Gastrocnemius medialis (tissue), 4 donors: ENCODE measurements at regions not wholly inside any gene's neighbourhood (a gene's known extent, or its start where the extent isn't known, plus 50 kb on each side); places are given as distances from the start of the nearest gene placed in this dataset.
A peak's percentile ranks its signal among the peaks of the same experiment; 100 is the strongest.

Source experiments
- ATAC-seq, 2 donors: fragments of 150-250 bp; one replicate each; pipeline ENCODE4 v1.9.1; 2016
- DNase-seq, 2 donors: peaks; one replicate each; pipeline ENCODE4 v3.0.0-alpha.2; 2019
- H3K27ac ChIP-seq, 4 donors: fragments of 200-600 bp; sonication (generic); 1 replicate in 1 of 4; 2 replicates in 3 of 4; pipeline ENCODE4 v1.5.1; 2016 to 2018; ENCODE audit warnings: mild to moderate bottlenecking in 2 of 4, moderate library complexity in 1 of 4
- H3K27me3 ChIP-seq, 3 donors: fragments of 200-600 bp; sonication (generic) in 2 of 3; 1 replicate in 1 of 3; 2 replicates in 2 of 3; pipeline versions ENCODE4 v1.5.1 to v1.6.0; 2016 to 2019; ENCODE audit warnings: mild to moderate bottlenecking in 1 of 3, moderate library complexity in 1 of 3
- H3K36me3 ChIP-seq, 2 donors: fragments of 200-600 bp; sonication (generic) in 1 of 2; one replicate each; pipeline ENCODE4 v1.5.1; 2017 to 2018
- H3K4me1 ChIP-seq, 2 donors: fragments of 200-600 bp; sonication (generic) in 1 of 2; one replicate each; pipeline ENCODE4 v1.5.1; 2016 to 2017; ENCODE audit warnings: mild to moderate bottlenecking in 2 of 2
- H3K4me3 ChIP-seq, 4 donors: fragments of 200-600 bp; sonication (generic) in 3 of 4; 1 replicate in 1 of 4; 2 replicates in 3 of 4; pipeline ENCODE4 v1.5.1; 2016 to 2019; ENCODE audit warnings: mild to moderate bottlenecking in 2 of 4
- H3K9me3 ChIP-seq, 3 donors: fragments of 200-600 bp; sonication (generic) in 2 of 3; 1 replicate in 1 of 3; 2 replicates in 2 of 3; pipeline ENCODE4 v1.5.1; 2016 to 2019
- CTCF ChIP-seq, 5 experiments: fragments of 450-650 bp in 3 of 5; fragments of 200-600 bp in 2 of 5; sonication (generic) in 2 of 5; IDR thresholded peaks in 4 of 5; conservative IDR thresholded peaks in 1 of 5; 1 replicate in 4 of 5; 2 replicates in 1 of 5; pipeline ENCODE4 v1.5.1; 2016 to 2019; ENCODE audit warnings: antibody characterized with exemption in 5 of 5, mild to moderate bottlenecking in 3 of 5, moderate library complexity in 3 of 5
- POLR2A ChIP-seq, 2 donors: fragments of 450-650 bp; IDR thresholded peaks; one replicate each; pipeline ENCODE4 v1.6.1; 2017; ENCODE audit warnings: antibody characterized with exemption in 2 of 2, mild to moderate bottlenecking in 2 of 2, moderate library complexity in 2 of 2
- in situ Hi-C, 4 donors: fragments of 200-750 bp; cut with MboI; loops; one replicate each; pipeline versions ENCODE4 v1.15.0 to v1.8.0; 2017; ENCODE audit warnings: low sequenced_read_pairs in 4 of 4
- intact Hi-C: fragments of 100-400 bp; cut with DNase I; formaldehyde crosslinking; loops from one replicate; pipeline ENCODE4 v1.15.1; 2023; ENCODE audit warnings: low total_unique reads

DNA sequence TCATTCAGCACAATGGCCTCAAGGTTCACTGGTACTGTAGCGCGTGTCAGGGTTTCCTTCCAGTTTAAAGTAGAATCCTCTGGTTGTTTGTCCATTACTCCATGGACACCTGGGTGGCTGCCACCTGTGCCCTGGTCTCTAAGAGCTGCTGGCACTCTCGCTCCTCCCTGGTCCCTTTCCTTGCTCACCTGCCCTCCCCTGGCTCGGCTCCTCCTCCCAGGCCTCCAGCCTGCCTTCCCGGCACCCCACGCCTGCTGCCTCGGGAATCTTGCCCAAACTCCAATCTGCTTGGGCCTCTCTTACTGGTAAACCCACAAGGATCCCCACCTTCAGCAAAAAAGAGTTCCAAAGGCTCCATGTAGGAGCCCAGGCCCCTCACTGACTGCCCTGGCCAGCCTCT lies 154.4 kb upstream of the DIO3 start:
- intact Hi-C loops, result no loop called here
- in situ Hi-C loops, result no loop called here
- Histone ChIP-seq H3K9me3 (no peaks in the 10 kb centered on the region), H3K36me3 (no peaks in the 10 kb centered on the region), H3K27ac (no peak overlapping the region), H3K4me1 (no peaks in the 10 kb centered on the region), H3K27me3 (no peaks in the 10 kb centered on the region), H3K4me3 (no peak overlapping the region)
- TF ChIP-seq POLR2A (IDR thresholded peaks at IDR 0.05), result no peak
- no peak for TF ChIP-seq CTCF (IDR thresholded peaks at IDR 0.05 in 4 of 5, conservative IDR thresholded peaks at IDR 0.05 in 1 of 5)
- DNase-seq, result no peak
- no peak for ATAC-seq

DNA sequence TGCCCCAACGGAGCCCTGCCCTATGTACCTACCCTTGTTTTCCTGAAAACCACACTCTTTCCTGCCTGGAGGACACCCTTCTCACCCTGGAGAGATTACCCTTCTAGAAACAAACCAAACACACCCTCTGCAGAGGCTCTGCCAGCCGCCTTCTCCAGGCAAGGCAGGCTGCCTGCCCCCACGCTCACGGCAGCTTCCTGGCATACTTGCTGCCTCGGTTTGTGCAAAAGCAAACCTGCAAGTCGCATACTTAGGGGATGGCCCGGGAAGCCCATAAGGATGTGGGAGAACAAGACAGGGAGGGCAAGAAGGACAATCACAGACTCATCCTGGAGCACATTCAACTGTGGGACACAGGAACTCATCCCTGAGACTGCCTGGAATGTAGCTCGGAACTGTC lies 154.0 kb upstream of the DIO3 start:
- H3K27ac ChIP-seq, result no peak overlapping the region
- intact Hi-C loops, result no loop called here
- no peaks in the 10 kb centered on the region for H3K9me3 ChIP-seq
- DNase-seq (no peak), ATAC-seq (no peak)
- in situ Hi-C loops, result no loop called here
- TF ChIP-seq POLR2A (IDR thresholded peaks at IDR 0.05), result no peak
- TF ChIP-seq CTCF (IDR thresholded peaks at IDR 0.05 in 4 of 5, conservative IDR thresholded peaks at IDR 0.05 in 1 of 5), result no peak
- no peaks in the 10 kb centered on the region for H3K27me3 ChIP-seq
- H3K4me3 ChIP-seq, result no peak overlapping the region
- H3K4me1 ChIP-seq, result no peaks in the 10 kb centered on the region
- no peaks in the 10 kb centered on the region for H3K36me3 ChIP-seq

DNA sequence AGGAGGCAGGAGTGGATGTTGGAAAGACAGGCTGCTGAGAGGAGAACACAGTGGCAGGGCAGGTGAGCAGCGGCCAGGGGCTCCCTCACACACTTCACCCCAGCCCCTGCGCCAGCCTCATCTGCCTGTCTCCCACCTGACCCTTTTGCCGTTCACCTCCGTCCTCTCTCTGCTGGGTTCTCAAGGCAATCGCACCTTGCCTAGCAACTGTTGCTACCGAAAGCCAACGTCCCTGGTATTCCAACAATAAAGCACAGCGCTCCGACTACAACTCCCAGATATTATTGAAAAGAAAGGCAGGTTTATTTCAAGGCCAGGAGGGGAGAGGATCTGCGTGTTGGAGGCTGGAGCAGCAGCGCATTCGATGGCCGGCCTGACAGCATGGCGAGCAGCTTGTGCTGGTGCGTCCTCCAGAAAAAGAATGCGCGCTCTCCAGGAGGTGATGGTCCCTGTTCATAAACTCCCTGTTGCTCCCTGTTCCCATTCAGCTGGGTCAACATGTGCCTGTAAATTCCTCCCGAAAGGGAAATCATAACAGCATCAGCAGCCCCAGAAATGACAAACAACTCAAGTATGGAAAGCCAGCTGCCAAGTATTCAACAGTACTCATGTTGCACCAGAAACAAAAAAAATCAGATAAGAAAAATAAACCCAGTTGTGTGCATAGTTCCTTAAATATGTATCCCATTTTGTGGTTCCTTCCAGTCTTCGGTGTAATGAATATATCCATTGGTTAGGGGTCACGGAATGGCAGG lies 153.0 kb upstream of the DIO3 start:
- peak; percentile 11 to 39 for DNase-seq
- intact Hi-C loops (no loop called here), in situ Hi-C loops (no loop called here)
- TF ChIP-seq POLR2A (IDR thresholded peaks at IDR 0.05) (no peak), CTCF (IDR thresholded peaks at IDR 0.05 in 4 of 5, conservative IDR thresholded peaks at IDR 0.05 in 1 of 5) (no peak)
- peak; percentile 60 to 70 for ATAC-seq
- Histone ChIP-seq H3K27ac (peak overlapping the region in 3 of 4 donors; percentile 18 to 50 (median 23)), H3K4me3 (no peak overlapping the region), H3K9me3 (no peaks in the 10 kb centered on the region), H3K27me3 (no peaks in the 10 kb centered on the region), H3K4me1 (no peaks in the 10 kb centered on the region), H3K36me3 (no peaks in the 10 kb centered on the region)

GRCh38 chr14:101409006-101409543 lies 152.2 kb upstream of the DIO3 start:
- Histone ChIP-seq H3K27ac (peak overlapping the region in 3 of 4 donors; percentile 18 to 33 (median 23)), H3K4me1 (no peaks in the 10 kb centered on the region), H3K27me3 (no peaks in the 10 kb centered on the region), H3K36me3 (no peaks in the 10 kb centered on the region), H3K4me3 (no peak overlapping the region), H3K9me3 (no peaks in the 10 kb centered on the region)
- TF ChIP-seq POLR2A (IDR thresholded peaks at IDR 0.05) (no peak), CTCF (IDR thresholded peaks at IDR 0.05 in 4 of 5, conservative IDR thresholded peaks at IDR 0.05 in 1 of 5) (no peak)
- DNase-seq (no peak), ATAC-seq (peak in 1 of 2 donors; percentile 20)
- in situ Hi-C loops, result no loop called here
- intact Hi-C loops, result no loop called here
